DOHH2 (cell line): ENCODE measurements at regions not wholly inside any gene's neighbourhood (a gene's known extent, or its start where the extent isn't known, plus 50 kb on each side); places are given as distances from the start of the nearest gene placed in this dataset.

Experiments
- H3F3A ChIP-seq: fragments of 200-600 bp; sonication (generic), shearing (Covaris generic); 2 replicates; pipeline ENCODE4 v1.6.0; 2016; ENCODE audit warnings: antibody characterized with exemption, mild to moderate bottlenecking; ENCODE audit not compliant: control insufficient read depth, insufficient read depth
- H3K27ac ChIP-seq: fragments of 200-600 bp; sonication (generic); 2 replicates; pipeline ENCODE4 v1.5.1; 2014; ENCODE audit warnings: low read depth, mild to moderate bottlenecking, low read length, moderate library complexity
- H3K27me3 ChIP-seq: fragments of 200-600 bp; sonication (generic); 2 replicates; pipeline ENCODE4 v1.6.1; 2014; ENCODE audit warnings: mild to moderate bottlenecking, low read length, mixed read lengths; ENCODE audit not compliant: control insufficient read depth
- H3K36me3 ChIP-seq: fragments of 200-600 bp; sonication (generic); 2 replicates; pipeline ENCODE4 v1.6.1; 2014; ENCODE audit warnings: mild to moderate bottlenecking, low read length, moderate library complexity, mixed read lengths; ENCODE audit not compliant: control insufficient read depth
- H3K4me1 ChIP-seq: fragments of 200-600 bp; sonication (generic); 2 replicates; pipeline ENCODE4 v1.6.1; 2014; ENCODE audit warnings: mild to moderate bottlenecking, low read length, mixed read lengths; ENCODE audit not compliant: control insufficient read depth
- H3K4me2 ChIP-seq: fragments of 200-600 bp; sonication (generic); 2 replicates; pipeline ENCODE4 v1.6.0; 2014; ENCODE audit warnings: mild to moderate bottlenecking, low read length, moderate library complexity
- H3K4me3 ChIP-seq: fragments of 200-600 bp; sonication (generic); 2 replicates; pipeline ENCODE4 v1.5.1; 2014; ENCODE audit warnings: mild to moderate bottlenecking, low read length, mixed read lengths
- H3K79me2 ChIP-seq: fragments of 200-600 bp; sonication (generic); 2 replicates; pipeline ENCODE4 v1.6.1; 2014; ENCODE audit warnings: mild to moderate bottlenecking, low read length, mixed read lengths; ENCODE audit not compliant: control insufficient read depth
- H3K9me2 ChIP-seq: fragments of 200-600 bp; sonication (generic); replicated peaks from 2 replicates; pipeline ENCODE4 v1.6.1; 2014; ENCODE audit warnings: mild to moderate bottlenecking, low read length, mixed read lengths; ENCODE audit not compliant: control insufficient read depth
- H3K9me3 ChIP-seq: fragments of 200-600 bp; sonication (generic); 2 replicates; pipeline ENCODE4 v1.6.1; 2014; ENCODE audit warnings: antibody characterized with exemption, low read length, mixed read lengths; ENCODE audit not compliant: control insufficient read depth, insufficient read depth
- H4K20me1 ChIP-seq: fragments of 200-600 bp; sonication (generic); 2 replicates; pipeline ENCODE4 v1.6.0; 2014; ENCODE audit warnings: low read depth, mild to moderate bottlenecking, antibody characterized with exemption, low read length, moderate library complexity; ENCODE audit not compliant: control insufficient read depth, insufficient read depth
- EZH2phosphoT487 ChIP-seq: fragments of 200-600 bp; sonication (generic); IDR thresholded peaks from 2 replicates; pipeline ENCODE4 v1.6.1; 2017; ENCODE audit warnings: borderline replicate concordance, mild to moderate bottlenecking, antibody characterized with exemption, low read length, moderate library complexity, mixed read lengths
- TF ChIP-seq, protein P1 (sequence below): fragments of 200-600 bp; sonication (generic); IDR thresholded peaks from one replicate; pipeline ENCODE4 v1.5.1; 2014; ENCODE audit warnings: antibody characterized with exemption, mild to moderate bottlenecking, low read depth, low read length; ENCODE audit not compliant: poor library complexity, severe bottlenecking

GRCh38 chr4:135015771-135016170, 814.2 kb upstream of the PABPC4L start:
- Histone ChIP-seq H3K9me3 (no peaks in the 10 kb centered on the region), H3F3A (no peaks in the 10 kb centered on the region), H3K4me3 (no peak overlapping the region), H3K4me1 (no peaks in the 10 kb centered on the region), H3K9me2 (no peaks in the 10 kb centered on the region), H3K27me3 (no peaks in the 10 kb centered on the region), H3K27ac (no peak overlapping the region), H3K4me2 (no peak overlapping the region), H4K20me1 (no peaks in the 10 kb centered on the region), H3K36me3 (no peaks in the 10 kb centered on the region), H3K79me2 (no peaks in the 10 kb centered on the region)
- no peak for TF ChIP-seq EZH2phosphoT487
- TF ChIP-seq, protein P1, sequence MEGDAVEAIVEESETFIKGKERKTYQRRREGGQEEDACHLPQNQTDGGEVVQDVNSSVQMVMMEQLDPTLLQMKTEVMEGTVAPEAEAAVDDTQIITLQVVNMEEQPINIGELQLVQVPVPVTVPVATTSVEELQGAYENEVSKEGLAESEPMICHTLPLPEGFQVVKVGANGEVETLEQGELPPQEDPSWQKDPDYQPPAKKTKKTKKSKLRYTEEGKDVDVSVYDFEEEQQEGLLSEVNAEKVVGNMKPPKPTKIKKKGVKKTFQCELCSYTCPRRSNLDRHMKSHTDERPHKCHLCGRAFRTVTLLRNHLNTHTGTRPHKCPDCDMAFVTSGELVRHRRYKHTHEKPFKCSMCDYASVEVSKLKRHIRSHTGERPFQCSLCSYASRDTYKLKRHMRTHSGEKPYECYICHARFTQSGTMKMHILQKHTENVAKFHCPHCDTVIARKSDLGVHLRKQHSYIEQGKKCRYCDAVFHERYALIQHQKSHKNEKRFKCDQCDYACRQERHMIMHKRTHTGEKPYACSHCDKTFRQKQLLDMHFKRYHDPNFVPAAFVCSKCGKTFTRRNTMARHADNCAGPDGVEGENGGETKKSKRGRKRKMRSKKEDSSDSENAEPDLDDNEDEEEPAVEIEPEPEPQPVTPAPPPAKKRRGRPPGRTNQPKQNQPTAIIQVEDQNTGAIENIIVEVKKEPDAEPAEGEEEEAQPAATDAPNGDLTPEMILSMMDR, result no peak

DNA sequence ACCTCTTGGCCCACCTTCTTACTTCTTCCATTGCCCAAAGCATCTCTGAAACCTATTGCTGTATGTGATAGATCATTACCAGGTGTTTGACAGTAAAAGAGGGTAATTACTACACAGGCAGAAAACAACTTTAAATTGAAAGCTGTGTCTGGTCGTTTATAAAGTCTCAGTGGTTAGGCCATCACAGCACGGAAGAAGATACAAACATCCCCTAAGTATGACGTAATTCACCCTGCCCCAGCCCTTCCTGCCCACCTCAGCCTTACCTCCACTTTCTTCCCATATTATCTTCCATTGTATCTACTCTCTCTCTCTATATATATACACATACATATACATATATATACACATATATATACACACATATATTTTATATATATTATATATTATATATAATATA, 805.8 kb upstream of the PABPC4L start:
- H3K4me2 ChIP-seq, result no peak overlapping the region
- no peaks in the 10 kb centered on the region for H3K27me3 ChIP-seq

GRCh38 chr4:134999169-134999568, 797.6 kb upstream of the PABPC4L start:
- no peak for TF ChIP-seq EZH2phosphoT487
- TF ChIP-seq, protein P1, result no peak

More for the DNA sequence above, 805.8 kb upstream of the PABPC4L start:
- no peaks in the 10 kb centered on the region for H3K9me3 ChIP-seq
- no peaks in the 10 kb centered on the region for H4K20me1 ChIP-seq
- H3F3A ChIP-seq, result no peaks in the 10 kb centered on the region
- H3K27ac ChIP-seq, result no peak overlapping the region
- H3K36me3 ChIP-seq, result no peaks in the 10 kb centered on the region
- TF ChIP-seq EZH2phosphoT487, result no peak
- TF ChIP-seq, protein P1, result no peak
- no peaks in the 10 kb centered on the region for H3K79me2 ChIP-seq
- no peak overlapping the region for H3K4me3 ChIP-seq
- H3K4me1 ChIP-seq, result no peaks in the 10 kb centered on the region
- H3K9me2 ChIP-seq, result no peaks in the 10 kb centered on the region

More at GRCh38 chr4:134999169-134999568, 797.6 kb upstream of the PABPC4L start:
- H3K9me2 ChIP-seq, result no peaks in the 10 kb centered on the region
- no peaks in the 10 kb centered on the region for H3K9me3 ChIP-seq
- no peak overlapping the region for H3K4me2 ChIP-seq
- no peaks in the 10 kb centered on the region for H3K36me3 ChIP-seq
- no peaks in the 10 kb centered on the region for H3F3A ChIP-seq
- no peak overlapping the region for H3K4me3 ChIP-seq
- no peaks in the 10 kb centered on the region for H3K79me2 ChIP-seq
- H3K4me1 ChIP-seq, result no peaks in the 10 kb centered on the region
- no peaks in the 10 kb centered on the region for H3K27me3 ChIP-seq
- no peaks in the 10 kb centered on the region for H4K20me1 ChIP-seq
- H3K27ac ChIP-seq, result no peak overlapping the region
